ENCODE measurements at regions not wholly inside any gene's neighbourhood (a gene's known extent, or its start where the extent isn't known, plus 50 kb on each side); places are given as distances from the start of the nearest gene placed in this dataset.

DNA sequence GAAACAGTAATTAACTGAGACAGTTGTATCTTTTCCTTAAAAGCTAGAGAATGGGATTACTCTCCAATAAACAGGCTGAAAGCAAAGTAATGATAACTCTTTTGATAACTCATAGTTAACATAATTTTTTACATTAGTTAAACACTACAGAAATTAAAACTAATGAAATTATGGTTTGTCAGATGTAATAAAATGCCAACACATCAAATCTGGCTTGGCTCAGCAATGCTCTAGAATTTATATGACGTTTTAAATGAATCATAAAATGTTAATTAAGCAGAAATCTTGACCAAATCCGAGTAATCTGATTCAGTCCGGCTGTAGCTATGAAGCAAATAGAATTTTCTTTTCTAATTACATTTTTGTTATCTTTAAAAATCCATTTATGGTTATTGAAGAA lies 244.2 kb upstream of the NR3C2 start:
- Histone ChIP-seq H3K27me3 (ENCODE audit: insufficient read depth, low read depth, severe bottlenecking) (no peaks in the 10 kb centered on the region), H3K27ac (no peak overlapping the region), H3K4me3 (ENCODE audit: low read depth, low read length) (no peak overlapping the region), H3K9me3 (ENCODE audit: severe bottlenecking) (no peaks in the 10 kb centered on the region), H3K36me3 (no peaks in the 10 kb centered on the region)
- no peak for DNase-seq
- TF ChIP-seq, protein P1, sequence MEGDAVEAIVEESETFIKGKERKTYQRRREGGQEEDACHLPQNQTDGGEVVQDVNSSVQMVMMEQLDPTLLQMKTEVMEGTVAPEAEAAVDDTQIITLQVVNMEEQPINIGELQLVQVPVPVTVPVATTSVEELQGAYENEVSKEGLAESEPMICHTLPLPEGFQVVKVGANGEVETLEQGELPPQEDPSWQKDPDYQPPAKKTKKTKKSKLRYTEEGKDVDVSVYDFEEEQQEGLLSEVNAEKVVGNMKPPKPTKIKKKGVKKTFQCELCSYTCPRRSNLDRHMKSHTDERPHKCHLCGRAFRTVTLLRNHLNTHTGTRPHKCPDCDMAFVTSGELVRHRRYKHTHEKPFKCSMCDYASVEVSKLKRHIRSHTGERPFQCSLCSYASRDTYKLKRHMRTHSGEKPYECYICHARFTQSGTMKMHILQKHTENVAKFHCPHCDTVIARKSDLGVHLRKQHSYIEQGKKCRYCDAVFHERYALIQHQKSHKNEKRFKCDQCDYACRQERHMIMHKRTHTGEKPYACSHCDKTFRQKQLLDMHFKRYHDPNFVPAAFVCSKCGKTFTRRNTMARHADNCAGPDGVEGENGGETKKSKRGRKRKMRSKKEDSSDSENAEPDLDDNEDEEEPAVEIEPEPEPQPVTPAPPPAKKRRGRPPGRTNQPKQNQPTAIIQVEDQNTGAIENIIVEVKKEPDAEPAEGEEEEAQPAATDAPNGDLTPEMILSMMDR (IDR thresholded peaks at IDR 0.05; ENCODE audit: low read depth, low read length), result no peak

DNA sequence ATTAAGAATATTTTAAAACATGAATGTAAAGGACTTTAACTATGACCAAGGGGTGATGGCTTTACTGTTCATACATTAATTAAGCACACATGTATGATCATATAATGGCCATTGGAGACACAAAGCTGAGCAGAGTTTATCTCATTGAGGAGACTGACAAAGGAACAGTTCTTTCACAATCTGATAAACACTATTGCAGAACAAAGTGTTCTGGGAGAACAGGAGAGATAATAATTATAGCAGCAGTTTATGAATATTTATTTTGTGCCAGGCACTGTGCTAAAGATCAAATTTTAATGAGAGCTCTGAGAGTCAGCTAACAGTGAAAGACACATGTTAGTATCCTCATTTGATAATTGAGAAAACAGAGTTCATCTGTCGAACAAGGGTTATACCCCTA lies 242.4 kb upstream of the NR3C2 start:
- H3K36me3 ChIP-seq, result no peaks in the 10 kb centered on the region
- no peaks in the 10 kb centered on the region for H3K27me3 ChIP-seq (ENCODE audit: insufficient read depth, low read depth, severe bottlenecking)
- no peak overlapping the region for H3K4me3 ChIP-seq (ENCODE audit: low read depth, low read length)
- no peak for DNase-seq
- TF ChIP-seq, protein P1 (IDR thresholded peaks at IDR 0.05; ENCODE audit: low read depth, low read length), result no peak
- H3K27ac ChIP-seq, result no peak overlapping the region
- H3K9me3 ChIP-seq (ENCODE audit: severe bottlenecking), result no peaks in the 10 kb centered on the region

DNA sequence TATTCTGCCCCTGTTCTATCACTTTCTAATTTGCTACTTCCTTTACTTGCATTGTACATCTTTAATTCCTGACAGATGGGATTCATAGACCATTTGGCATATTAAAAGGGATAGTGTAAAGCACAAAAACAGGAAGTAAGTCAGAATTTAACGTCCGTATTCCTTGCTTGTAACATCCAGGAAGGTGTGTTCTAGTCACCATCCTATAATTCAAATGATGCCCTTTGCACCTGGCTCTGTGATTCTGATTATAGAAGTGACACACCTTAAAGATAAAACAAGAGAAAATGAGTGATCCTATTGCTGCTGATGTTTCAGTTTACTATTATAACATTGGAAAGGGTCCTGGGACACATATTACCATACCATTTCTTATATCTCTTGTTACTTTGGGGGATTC lies 238.7 kb upstream of the NR3C2 start:
- Histone ChIP-seq H3K36me3 (no peaks in the 10 kb centered on the region), H3K9me3 (ENCODE audit: severe bottlenecking) (no peaks in the 10 kb centered on the region), H3K27me3 (ENCODE audit: insufficient read depth, low read depth, severe bottlenecking) (no peaks in the 10 kb centered on the region), H3K4me3 (ENCODE audit: low read depth, low read length) (no peak overlapping the region), H3K27ac (no peak overlapping the region)
- TF ChIP-seq, protein P1 (IDR thresholded peaks at IDR 0.05; ENCODE audit: low read depth, low read length), result no peak
- no peak for DNase-seq

DNA sequence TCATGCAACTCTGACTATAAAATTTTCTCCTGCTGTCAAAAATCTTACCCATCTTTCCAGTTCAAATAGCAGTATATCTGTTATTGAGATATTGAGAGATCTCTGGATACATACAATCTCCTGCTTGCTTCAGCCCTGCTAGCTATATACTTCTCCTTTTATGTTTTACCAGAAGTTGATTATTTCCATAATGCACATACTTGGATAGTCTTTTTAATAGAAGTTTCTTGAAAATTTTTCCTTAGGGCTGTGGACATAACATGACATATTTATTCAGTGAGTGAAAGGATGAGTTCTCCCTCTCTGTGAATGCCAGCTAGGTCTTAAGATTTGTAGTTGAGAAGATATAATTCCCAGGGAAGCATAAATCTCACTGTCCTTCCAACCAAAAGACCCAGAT lies 234.1 kb upstream of the NR3C2 start:
- no peak for DNase-seq
- H3K36me3 ChIP-seq, result no peaks in the 10 kb centered on the region
- no peaks in the 10 kb centered on the region for H3K27me3 ChIP-seq (ENCODE audit: insufficient read depth, low read depth, severe bottlenecking)
- TF ChIP-seq, protein P1 (IDR thresholded peaks at IDR 0.05; ENCODE audit: low read depth, low read length), result no peak
- no peak overlapping the region for H3K4me3 ChIP-seq (ENCODE audit: low read depth, low read length)
- H3K9me3 ChIP-seq (ENCODE audit: severe bottlenecking), result no peaks in the 10 kb centered on the region
- no peak overlapping the region for H3K27ac ChIP-seq

DNA sequence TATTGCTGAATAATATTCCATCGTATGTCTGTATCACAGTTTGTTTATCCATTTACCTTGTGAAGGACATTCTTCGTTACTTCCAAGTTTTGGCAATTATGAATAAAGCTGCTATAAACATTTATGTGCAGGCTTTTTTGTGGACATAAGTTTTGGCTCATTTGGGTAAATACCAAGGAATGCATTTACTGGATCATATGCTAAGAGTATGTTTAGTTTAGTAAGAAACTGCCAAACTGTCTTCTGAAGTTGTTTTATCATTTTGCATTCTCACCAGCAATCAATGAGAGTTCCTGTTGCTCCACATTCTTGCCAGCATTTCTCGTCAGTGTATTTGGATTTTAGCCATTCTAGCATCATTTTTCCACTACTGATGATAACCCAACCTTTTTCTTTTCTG lies 232.7 kb upstream of the NR3C2 start:
- no peaks in the 10 kb centered on the region for H3K9me3 ChIP-seq (ENCODE audit: severe bottlenecking)
- DNase-seq, result no peak
- TF ChIP-seq, protein P1 (IDR thresholded peaks at IDR 0.05; ENCODE audit: low read depth, low read length), result no peak
- H3K36me3 ChIP-seq, result no peaks in the 10 kb centered on the region
- no peak overlapping the region for H3K4me3 ChIP-seq (ENCODE audit: low read depth, low read length)
- no peaks in the 10 kb centered on the region for H3K27me3 ChIP-seq (ENCODE audit: insufficient read depth, low read depth, severe bottlenecking)
- no peak overlapping the region for H3K27ac ChIP-seq

DNA sequence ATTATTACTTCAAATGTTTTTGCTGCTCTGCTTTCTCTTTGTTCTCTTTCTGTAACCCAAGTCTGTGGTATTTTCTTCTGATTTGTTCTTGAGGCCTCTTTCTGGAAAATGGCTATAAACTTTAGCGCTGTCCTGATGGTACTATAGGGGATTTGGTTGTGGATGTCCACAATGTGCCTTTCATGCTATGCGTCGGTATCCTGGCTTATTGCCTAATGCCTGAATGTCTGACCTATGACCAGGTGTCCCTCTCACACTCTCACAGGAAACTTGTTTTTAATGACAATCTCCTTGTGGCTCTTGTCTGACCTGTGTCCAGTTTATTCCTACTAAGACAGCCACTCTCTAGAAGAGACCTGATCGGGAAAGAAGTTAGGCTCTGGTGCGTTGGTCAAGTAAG lies 222.4 kb upstream of the NR3C2 start:
- Histone ChIP-seq H3K4me3 (ENCODE audit: low read depth, low read length) (no peak overlapping the region), H3K27ac (no peak overlapping the region), H3K9me3 (ENCODE audit: severe bottlenecking) (no peaks in the 10 kb centered on the region), H3K36me3 (no peaks in the 10 kb centered on the region), H3K27me3 (ENCODE audit: insufficient read depth, low read depth, severe bottlenecking) (no peaks in the 10 kb centered on the region)
- DNase-seq, result no peak
- TF ChIP-seq, protein P1 (IDR thresholded peaks at IDR 0.05; ENCODE audit: low read depth, low read length), result no peak

Measured in WERI-Rb-1 (cell line).